Medulla oblongata (tissue), 1 donor: ENCODE measurements at regions not wholly inside any gene's neighbourhood (a gene's known extent, or its start where the extent isn't known, plus 50 kb on each side); places are given as distances from the start of the nearest gene placed in this dataset.
"Not testable (repeated sequence)": the region's sequence is repeated elsewhere in the genome, so short reads cannot be mapped to it uniquely, and the experiment has no call there.

Source experiments
- DNase-seq: peaks from one replicate; pipeline ENCODE4 v3.0.0-alpha.2; 2015; ENCODE audit errors: extremely low spot score

DNA sequence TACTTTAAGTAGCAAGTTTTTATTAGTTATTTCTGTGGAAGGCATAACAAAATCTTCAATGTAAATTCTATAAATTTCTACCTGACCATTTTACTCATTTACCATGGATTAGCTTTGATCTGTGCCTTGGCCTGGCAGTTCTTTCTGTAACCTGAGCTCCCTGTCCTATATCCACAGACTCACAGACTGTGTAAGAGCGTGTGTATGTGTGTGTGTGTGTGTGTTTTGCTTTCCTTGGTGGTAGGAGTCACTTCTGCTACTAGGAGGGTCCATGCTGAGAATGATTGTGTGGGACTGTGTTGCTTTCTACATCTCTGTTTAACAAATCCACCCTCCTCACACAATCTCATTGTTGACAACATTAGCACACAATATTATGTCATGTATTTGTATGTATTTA, 221.2 kb upstream of the PELI2 start:
- no peak for DNase-seq

DNA sequence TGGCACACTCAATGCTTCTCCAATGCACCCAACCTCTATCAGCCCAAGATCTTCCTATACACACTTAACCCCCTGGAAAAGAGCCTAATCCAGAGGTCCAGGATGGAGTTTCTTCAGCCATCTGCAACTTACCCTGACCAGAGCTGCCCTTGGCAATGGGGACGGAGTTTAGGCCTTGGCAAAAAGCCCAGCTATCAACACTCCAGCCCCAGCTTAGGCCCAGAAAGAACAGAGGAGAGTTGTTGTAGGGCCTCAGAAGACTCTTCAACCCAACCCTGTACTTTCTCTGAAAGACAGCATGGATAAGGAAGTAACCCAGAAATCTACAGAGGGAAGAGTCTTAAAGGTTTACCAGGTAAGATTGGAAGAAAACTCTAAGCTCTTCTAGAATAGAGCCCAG, 219.3 kb upstream of the PELI2 start:
- DNase-seq: no peak

DNA sequence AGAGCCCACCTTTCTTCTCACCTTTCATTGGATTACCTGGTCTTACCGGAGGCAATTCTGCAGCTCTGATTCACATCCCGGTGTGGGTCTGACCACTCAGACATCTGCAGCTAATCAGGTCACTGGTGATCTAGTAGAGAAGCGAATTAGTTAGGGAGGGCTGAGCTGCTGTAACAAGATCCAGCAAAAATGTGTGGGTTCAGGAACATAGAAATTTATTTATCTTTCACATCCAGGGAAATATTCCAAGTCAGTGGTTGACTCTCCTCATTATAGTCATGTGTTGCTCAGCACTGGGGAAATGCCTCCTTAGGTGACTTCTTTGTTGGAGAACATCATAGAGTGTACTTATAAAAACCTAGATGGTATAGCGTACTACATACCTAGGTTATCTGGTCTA, 218.7 kb upstream of the PELI2 start:
- DNase-seq: no peak

DNA sequence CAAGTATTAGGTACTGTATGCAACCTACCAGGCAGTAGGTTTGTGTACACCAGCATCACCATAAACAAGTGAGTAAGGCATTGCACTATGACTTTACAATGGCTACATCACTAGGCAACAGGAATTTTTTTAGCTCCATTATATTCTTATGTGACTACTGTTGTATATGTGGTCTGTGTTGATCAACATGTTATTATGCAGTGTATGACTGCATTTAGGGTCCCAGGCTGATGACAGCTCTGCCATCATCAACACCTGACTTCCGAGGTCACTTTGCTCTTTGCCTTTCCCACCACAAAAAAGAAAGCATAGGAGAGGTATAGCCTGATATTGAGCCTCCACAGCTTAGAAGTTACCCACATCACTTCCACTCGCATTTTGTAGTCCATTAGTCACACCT, 217.5 kb upstream of the PELI2 start:
- DNase-seq: no peak

DNA sequence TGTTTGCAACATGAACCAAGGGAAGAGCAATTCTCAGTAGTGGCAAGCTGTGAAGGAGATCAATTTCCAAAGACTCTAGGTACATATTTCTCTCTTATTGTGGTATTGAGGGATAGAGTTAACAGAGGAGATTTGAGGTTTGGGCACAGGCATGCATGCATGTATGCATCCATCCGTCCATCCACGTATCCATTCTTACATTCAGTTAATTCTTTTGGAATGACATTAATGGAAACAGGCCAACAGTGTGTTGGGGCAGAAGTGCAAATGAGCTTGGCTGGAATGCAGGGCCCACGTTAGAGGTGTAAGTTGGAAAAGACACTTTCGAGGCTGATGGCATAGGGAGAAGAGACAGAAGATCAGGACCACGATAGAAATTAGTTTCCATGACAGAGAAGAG, 216.9 kb upstream of the PELI2 start:
- no peak for DNase-seq

DNA sequence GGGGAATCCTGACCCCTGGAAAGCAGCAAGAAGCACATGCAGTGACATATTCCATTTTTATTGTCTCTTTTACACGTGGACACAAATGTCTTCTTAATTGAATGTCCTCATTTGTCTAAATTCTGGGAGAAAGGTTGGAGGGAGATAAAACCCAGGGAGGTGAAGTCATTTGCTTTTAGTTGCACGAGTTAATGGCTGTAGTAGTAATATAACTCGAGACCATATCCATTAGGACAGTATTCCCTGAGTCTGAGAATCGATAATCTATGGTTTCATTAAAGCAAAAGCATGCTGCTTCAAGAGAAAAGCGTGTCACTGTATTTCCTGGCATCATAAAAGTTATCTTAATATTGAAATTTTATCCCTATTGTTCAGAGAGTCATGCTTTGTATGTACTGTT, 216.0 kb upstream of the PELI2 start:
- DNase-seq: no peak

DNA sequence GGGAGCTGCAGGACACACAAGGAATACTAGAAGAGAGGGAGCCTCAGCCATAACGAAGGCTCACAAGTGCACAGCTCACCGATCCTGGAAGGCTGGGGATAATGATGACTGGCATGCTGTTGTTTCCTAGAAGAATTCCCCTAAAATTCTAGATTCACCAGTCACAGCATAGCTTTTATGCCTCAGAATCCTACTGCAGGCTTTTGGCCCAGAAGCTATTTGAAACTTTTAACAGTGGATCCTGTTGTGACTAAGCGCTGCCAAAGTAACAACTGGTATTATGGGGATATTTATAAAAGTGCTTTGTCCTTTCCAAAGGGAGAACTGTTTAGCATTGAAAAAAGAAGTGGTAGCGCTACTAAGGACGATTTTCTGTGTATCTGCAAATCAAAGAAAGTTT, 214.1 kb upstream of the PELI2 start:
- peak; percentile 27 for DNase-seq

DNA sequence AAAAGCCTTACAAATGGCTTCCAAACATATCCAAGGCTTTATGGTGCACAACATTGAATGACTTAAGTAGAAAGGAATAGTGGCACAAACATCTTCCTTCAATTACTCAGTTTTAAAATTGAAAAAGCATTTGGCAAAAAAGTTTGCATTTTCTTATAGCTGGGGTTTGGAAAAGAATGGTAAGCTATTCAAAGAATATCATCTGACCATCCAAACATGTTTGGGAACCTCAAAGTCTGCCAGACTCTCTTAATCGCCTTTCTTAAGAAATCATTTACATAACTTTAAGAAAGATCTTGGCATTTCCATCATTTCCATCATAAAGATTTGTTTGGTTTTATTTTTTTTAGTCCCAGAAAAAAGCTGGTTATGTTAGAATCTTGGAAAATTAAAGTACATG, 210.1 kb upstream of the PELI2 start:
- DNase-seq: no peak

DNA sequence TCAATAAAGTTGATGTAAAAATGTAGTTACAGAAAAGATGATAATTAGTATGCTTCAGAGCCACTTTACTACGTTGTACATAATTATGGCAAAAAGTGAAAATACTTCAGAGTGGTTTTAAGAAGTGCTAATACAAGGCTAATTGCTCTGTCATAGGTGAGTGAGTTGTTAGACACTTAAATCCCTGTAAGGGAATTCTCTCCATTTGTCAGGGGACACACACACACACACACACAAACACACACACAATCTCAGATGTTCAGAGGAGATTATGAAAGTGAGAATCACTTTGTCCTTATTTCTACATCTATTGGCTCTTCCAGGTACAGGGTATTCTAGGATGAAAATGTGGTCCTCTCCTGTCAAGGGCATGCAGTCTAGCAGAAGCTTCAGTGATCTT, 208.3 kb upstream of the PELI2 start:
- no peak for DNase-seq

DNA sequence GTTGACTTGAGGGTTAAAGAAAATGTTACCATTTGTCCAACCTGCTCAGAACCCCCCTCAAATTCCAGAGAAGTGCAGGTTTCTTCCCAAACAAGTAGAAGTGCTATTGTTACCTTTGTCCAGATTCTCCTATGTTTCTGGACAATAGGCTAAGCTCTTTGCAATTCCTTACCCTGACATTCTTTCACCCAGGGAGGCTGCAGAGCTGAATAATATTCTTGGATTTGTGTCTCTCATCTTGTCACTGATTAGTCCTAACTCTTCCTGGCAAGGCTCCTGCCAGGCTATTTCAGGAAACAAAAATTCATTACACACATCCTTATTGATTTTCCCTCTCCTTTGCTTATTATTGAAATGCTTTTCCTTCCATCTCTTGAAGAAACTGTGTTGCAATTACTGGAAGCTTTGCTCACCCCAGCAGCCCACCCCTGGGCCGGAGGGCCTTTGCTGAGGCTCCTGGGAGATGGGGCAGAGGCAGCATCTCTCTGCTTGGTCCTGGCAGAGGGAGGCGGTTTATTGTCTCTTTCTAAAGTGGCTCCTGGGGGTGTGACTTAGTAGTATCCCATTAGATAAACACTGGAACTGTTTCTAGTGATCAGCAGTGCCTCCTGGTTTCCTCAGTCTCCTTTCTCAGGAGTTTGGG, 207.5 kb upstream of the PELI2 start:
- DNase-seq: no peak

DNA sequence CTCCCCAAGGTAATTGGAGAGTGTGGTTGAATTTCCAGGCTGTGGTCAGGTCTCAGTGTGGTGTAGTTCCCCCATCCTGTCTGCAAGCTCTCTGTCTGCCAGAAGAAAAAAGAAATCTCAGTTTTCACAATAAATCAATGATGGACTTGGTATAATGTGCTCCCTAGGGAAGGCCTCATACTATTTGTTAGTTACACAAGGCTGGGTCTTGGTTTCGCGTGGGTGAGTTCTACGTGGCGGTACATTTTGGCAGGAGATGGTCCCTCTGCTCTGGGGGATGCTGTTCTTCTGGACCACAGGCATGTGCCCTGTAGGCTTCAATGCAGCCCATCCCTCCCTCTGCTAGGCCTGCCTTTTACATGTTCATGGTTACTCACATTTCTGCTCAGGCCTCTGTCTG, 206.4 kb upstream of the PELI2 start:
- no peak for DNase-seq

DNA sequence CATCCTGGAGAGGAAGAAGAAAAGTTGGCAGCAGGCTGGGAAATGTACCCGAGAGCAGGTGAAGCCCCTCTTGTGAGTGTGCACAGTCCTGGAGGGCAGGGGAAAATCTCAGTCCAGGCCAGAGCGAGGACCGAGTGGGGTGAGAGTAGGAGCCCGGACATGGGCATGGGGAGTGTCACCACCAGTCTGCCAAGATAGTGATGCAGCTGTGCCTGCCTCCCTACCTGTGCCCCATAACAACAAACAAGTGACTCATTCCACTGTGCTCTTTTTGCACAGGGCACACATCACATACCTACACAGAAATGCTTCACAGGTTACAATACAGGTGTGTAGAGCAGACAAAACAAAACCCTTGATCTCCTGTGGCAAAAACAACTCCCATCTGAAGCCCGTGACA, 205.9 kb upstream of the PELI2 start:
- DNase-seq: no peak

DNA sequence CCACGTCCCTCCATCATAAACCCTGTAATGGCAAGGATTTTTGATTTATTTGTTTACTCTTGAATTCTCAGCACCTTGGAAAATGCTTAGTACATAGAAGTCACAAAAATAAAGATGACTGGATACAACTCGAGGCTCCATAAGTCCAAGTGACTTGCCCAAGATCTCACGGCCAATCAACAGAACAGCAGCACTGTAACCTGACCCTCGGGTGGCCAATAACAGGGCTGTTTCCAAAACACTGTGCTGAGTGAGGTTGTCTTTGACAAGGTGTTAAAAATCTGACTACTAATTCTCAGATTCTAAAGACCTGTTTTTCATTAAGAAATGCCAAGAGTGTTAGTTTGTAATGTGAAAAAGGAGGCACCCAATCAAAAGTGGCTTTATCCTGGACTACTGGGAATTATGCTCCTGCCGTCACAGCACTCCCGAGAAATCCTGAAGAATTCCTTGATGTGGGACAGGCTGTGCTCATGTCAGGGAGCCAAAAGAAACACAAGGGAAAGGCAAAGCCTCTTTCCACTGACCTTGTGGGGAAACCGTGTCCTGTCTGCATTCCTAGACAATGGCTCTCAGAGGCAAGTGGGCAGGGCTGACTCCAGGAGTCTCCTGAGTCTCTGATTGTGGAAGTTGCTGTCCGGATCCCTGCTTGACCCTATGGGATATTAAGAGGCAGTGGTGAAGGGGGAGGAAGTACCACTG, 204.7 kb upstream of the PELI2 start:
- no peak for DNase-seq

DNA sequence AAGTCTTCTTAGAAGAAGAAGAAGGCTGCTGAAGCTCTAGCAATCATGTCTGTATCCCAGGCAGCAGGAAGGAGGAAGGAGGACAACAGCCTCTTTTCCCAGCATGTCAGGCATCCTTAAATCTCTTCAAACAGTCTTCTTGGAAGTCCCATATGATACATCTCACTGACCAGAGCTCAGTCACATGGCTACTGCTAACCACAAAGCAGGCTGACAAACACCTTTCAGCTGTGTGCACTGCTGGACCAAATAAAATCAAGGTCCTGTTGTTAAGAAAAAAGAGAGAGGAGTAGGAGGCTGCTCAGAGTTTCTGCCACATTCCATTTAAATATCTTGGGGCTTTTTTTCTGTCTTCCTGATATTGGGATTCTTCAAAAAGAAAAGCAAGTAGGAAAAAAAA, 203.4 kb upstream of the PELI2 start:
- no peak for DNase-seq

DNA sequence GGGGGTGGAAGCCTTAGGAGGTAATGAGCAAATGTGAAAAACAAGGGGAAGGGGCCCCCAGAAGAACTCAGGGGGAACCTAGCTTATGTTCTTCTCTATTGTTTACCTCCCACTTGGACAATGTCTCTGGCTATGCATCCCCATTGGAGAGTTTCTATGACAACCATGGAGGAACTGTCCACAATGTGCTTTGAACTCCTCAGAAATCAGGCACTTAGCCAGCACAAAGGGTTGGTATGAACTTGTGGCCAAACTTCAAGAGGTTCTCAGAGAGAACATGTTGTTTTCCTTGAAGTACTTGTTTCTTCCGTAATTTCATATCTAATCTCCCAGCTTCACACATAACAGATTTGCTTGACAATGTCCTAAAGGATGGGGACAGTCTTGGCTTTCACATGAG, 202.8 kb upstream of the PELI2 start:
- no peak for DNase-seq

DNA sequence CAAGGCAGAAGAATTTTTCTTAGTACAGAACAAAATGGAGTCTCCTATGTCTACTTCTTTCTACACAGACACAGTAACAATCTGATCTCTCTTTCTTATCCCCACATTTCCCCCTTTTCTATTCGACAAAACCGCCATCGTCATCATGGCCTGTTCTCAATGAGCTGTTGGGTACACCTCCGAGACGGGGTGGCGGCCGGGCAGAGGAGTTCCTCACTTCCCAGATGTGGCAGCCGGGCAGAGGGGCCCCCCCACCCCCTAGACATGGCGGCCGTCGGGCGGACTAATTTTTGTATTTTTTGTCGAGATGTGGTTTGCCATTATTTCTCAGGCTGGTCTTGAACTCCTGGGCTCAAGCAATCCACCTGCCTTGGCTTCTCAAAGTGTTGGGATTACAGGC, 198.4 kb upstream of the PELI2 start:
- not testable (repeated sequence) for DNase-seq

DNA sequence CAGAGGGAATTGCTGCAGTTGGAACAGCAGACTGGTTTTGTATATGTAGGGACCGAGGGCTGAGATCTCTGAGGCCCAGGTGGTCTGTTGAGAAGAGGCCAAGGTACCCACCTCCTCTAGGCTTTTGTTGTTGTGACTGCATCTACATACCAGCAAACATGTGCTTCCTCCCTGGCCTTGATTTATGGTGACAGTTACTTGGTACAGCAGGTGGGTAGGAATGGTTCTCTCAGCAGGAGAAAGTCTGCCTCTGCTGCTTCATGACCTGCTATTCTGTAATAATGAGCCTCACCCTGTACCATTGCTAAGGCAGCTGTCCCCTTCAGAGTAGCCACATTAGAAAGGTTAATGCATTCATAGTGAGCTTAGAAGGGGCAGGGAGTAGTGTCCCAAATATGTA, 196.7 kb upstream of the PELI2 start:
- no peak for DNase-seq

DNA sequence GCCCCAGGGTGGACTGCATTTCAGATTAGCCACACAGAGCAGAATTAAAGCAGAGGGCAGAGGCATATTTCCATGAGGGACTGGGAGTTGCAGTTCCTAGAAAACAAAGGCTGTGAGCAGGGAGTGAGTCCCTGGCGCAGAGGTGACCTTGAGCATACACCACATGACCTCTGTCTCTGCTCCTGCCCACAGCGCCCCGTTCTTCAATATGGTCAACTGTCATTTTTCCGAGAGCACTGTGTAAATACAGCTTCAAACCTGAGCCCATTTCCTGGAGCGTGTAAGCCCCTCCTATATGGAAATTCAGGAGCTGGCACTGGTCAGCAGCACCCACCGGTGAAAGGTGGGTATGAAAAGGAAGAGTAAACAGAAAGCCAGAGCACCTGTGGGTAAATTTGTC, 192.2 kb upstream of the PELI2 start:
- DNase-seq: no peak

DNA sequence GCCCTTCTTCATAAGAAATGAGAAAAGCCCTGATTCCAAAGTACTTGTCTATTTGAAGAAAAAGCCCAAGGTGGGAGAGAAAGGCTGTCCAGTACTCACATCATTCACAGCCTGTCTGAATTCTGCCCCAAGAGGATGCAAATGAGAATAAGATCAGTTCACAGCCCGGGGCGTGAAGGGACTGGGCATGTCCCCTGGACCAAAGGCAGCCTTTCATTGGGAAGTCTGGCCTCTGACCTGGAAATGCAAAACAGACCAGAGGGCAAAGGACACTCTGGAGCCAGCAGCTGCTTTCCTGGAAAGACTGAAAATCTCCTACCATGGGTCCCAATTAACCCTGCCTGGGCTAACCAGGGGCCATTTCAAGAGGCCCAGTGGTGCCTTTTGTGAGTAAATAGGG, 191.2 kb upstream of the PELI2 start:
- DNase-seq: no peak

DNA sequence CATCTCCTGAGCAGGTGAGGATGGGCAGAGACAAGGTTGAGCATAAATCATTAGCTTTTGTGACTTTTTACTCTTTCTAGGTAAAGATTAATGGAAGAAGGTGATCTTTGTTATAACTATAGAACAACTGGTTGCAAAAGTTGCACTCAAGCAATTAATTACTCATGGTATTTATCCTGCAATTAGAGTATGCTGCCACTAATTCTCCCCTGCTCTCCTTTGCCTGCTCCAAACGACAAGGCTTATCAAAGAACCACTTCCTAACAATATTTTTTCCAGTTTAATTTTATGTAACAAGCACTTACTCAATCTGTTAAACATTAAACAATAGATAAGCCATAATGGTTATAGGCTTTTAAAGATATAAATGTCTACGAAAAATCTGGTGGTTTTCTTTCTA, 189.9 kb upstream of the PELI2 start:
- no peak for DNase-seq

DNA sequence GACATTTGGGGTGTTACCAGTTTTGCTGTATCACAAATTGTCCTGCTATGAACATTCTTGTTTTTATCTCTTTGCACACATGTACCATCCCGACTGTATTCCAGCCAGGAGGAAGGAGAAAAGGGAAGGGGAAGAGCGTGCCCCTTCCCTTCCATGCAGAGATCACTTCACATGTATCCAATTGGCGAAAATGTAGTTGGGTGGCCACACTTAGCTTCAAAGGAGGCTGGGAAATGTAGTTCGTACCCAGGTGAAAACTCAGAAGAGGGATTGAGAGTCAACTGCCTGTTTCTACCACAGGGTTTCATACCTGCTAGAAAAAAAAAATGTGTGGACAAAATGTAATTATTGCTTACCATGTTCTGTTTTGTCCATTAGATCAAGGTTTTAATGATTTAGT, 189.1 kb upstream of the PELI2 start:
- no peak for DNase-seq

DNA sequence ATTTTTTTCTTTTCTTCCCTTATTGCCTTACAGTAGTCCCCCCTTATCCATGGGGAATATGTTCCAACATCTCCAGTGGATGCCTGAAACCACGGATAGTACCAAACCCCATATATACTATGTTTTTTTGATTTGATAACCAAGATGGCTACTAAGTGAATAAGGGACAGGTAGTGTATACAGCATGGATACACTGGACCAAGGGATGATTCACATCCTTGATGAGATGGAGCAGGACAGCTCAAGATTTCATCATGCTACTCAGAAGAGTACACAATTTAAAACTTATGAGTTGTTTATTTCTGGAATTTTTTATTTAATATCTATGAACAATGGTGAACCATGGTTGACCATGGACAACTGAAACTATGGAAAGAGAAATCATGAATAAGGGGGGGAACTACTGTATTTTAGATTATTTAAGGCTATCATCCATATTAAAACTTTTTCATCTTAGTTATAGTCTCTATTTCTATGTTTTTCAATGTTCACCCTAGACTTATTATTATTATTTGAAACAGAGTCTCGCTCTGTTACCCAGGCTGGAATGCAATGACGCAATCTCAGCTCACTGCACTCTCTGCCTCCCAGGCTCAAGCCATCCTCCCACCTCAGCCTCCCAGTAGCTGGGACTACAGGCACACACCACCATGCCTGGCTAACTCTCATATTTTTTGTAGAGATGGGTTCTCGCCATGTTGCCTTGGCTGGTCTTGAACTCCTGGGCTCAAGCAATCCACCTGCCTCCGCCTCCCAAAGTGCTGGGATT, 188.0 kb upstream of the PELI2 start:
- no peak for DNase-seq

DNA sequence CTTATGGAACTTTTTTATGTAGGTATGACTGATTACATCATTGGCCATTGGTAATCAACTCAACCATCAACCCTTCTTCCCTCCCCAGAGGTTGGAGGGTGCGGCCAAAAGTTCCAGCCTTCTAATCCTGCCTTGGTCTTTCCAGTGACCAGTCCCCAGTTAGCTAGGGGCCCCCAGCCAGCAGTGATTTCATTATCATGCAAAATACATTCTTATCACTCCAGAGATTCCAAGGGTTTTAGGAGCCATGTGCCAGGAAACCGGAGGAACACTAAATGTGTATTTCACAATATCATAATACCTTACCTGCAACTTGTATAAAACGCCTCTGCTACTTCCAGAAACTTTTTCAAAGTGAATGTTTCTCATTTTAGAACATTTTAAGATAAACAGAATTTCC, 181.5 kb upstream of the PELI2 start:
- DNase-seq: no peak
